ENCODE measurements at regions not wholly inside any gene's neighbourhood (a gene's known extent, or its start where the extent isn't known, plus 50 kb on each side); places are given as distances from the start of the nearest gene placed in this dataset.

- TF ChIP-seq POLR2AphosphoS5 (IDR thresholded peaks at IDR 0.05; ENCODE audit: low read depth, low read length) (no peak), POLR2A (IDR thresholded peaks at IDR 0.05; ENCODE audit: low read depth, low read length) (no peak), TAF1 (IDR thresholded peaks at IDR 0.05; ENCODE audit: low read depth, low read length) (no peak), SPI1 (IDR thresholded peaks at IDR 0.05; ENCODE audit: low read depth, low read length) (no peak)
Measured at GRCh38 chr5:90134381-90134780, 275.2 kb downstream of the CETN3 start.
